HuH-7 (cell line): ENCODE measurements at regions not wholly inside any gene's neighbourhood (a gene's known extent, or its start where the extent isn't known, plus 50 kb on each side); places are given as distances from the start of the nearest gene placed in this dataset.

Experiments
- DNase-seq: peaks from one replicate; pipeline ENCODE4 v3.0.0; 2011; ENCODE audit warnings: low spot score

GRCh38 chr7:46720761-46721160 is 799.7 kb upstream of the IGFBP3 start:
- DNase-seq = no peak

GRCh38 chr7:46719616-46720015 is 798.5 kb upstream of the IGFBP3 start:
- DNase-seq = no peak

- DNase-seq = no peak
Measured at GRCh38 chr7:46716926-46717325, 795.9 kb upstream of the IGFBP3 start.

GRCh38 chr7:46715579-46715978 is 794.5 kb upstream of the IGFBP3 start:
- no peak for DNase-seq

GRCh38 chr7:46714904-46715303 is 793.8 kb upstream of the IGFBP3 start:
- DNase-seq = no peak

- peak; percentile 23 for DNase-seq
Measured at GRCh38 chr7:46713868-46714596, 793.0 kb upstream of the IGFBP3 start.

- DNase-seq = no peak
Measured at GRCh38 chr7:46710927-46711326, 789.9 kb upstream of the IGFBP3 start.

GRCh38 chr7:46707973-46708372 is 786.9 kb upstream of the IGFBP3 start:
- DNase-seq = no peak

- no peak for DNase-seq
Measured at GRCh38 chr7:46705386-46706255, 784.5 kb upstream of the IGFBP3 start.

- no peak for DNase-seq
Measured at GRCh38 chr7:46696741-46697140, 775.7 kb upstream of the IGFBP3 start.

- DNase-seq = peak; percentile 12
Measured at GRCh38 chr7:46695051-46695708, 774.1 kb upstream of the IGFBP3 start.

- DNase-seq = no peak
Measured at GRCh38 chr7:46694058-46694457, 773.0 kb upstream of the IGFBP3 start.

GRCh38 chr7:46687203-46687602 is 766.1 kb upstream of the IGFBP3 start:
- DNase-seq = no peak

- no peak for DNase-seq
Measured at GRCh38 chr7:46685051-46685450, 764.0 kb upstream of the IGFBP3 start.

GRCh38 chr7:46682836-46683624 is 762.0 kb upstream of the IGFBP3 start:
- DNase-seq = no peak

- DNase-seq = no peak
Measured at GRCh38 chr7:46681865-46682503, 760.9 kb upstream of the IGFBP3 start.

GRCh38 chr7:46680147-46680546 is 759.1 kb upstream of the IGFBP3 start:
- no peak for DNase-seq

GRCh38 chr7:46679671-46680070 is 758.6 kb upstream of the IGFBP3 start:
- DNase-seq = no peak

- no peak for DNase-seq
Measured at GRCh38 chr7:46678421-46678820, 757.3 kb upstream of the IGFBP3 start.

GRCh38 chr7:46675456-46675855 is 754.4 kb upstream of the IGFBP3 start:
- DNase-seq = no peak

GRCh38 chr7:46672861-46673260 is 751.8 kb upstream of the IGFBP3 start:
- no peak for DNase-seq
